IMR-90 (cell line): ENCODE measurements at regions not wholly inside any gene's neighbourhood (a gene's known extent, or its start where the extent isn't known, plus 50 kb on each side); places are given as distances from the start of the nearest gene placed in this dataset.
A peak's percentile ranks its signal among the peaks of the same experiment; 100 is the strongest.

Source experiments
- ATAC-seq: fragments of 200-7000 bp; cut with Tn5 transposase; 2 replicates; pipeline ENCODE4 v1.9.1; 2020; ENCODE audit warnings: low read depth, mild to moderate bottlenecking, moderate library complexity
- BruUV-seq: library from RNA; stranded (reverse); fragments of 400-500 nt; replicated peaks from 2 replicates; lab custom pipeline; 2021; lab: Mats Ljungman, UMichigan
- CTCF ChIA-PET: fragments of 300-600 bp; formaldehyde crosslinking; extraction: SDS; loops from one replicate; lab custom pipeline; 2021; ENCODE audit warnings: antibody characterized with exemption; lab: Yijun Ruan, JAX
- POLR2A ChIA-PET: fragments of 300-600 bp; sonication (Branson Sonifier 250); formaldehyde crosslinking; loops from one replicate; lab custom pipeline; 2022; ENCODE audit warnings: antibody characterized with exemption; ENCODE audit not compliant: unreplicated experiment; lab: Charles Lee
- DNase-seq: peaks from one replicate; pipeline ENCODE4 v3.0.0; 2013
- H2AFZ ChIP-seq: replicated peaks from 2 replicates; pipeline ENCODE3; 2013; ENCODE audit warnings: low read length, mild to moderate bottlenecking; ENCODE audit not compliant: poor library complexity
- H2AK5ac ChIP-seq: 2 replicates; pipeline ENCODE4 v1.6.1; 2013; ENCODE audit warnings: low read depth, low read length, inconsistent platforms
- H2AK9ac ChIP-seq: replicated peaks from 2 replicates; pipeline ENCODE3; 2013; ENCODE audit warnings: mild to moderate bottlenecking, low read depth, low read length, moderate library complexity; ENCODE audit not compliant: poor library complexity
- H2BK120ac ChIP-seq: 2 replicates; pipeline ENCODE4 v1.6.1; 2013; ENCODE audit warnings: low read depth, low read length, inconsistent platforms
- H2BK15ac ChIP-seq: 3 replicates; pipeline ENCODE4 v1.6.1; 2013; ENCODE audit warnings: low read depth, low read length, inconsistent platforms
- H2BK20ac ChIP-seq: 2 replicates; pipeline ENCODE4 v1.6.1; 2013; ENCODE audit warnings: low read depth, mild to moderate bottlenecking, inconsistent platforms, low read length, moderate library complexity
- H2BK5ac ChIP-seq: 2 replicates; pipeline ENCODE4 v1.6.1; 2013; ENCODE audit warnings: mild to moderate bottlenecking, low read depth, low read length, inconsistent platforms; ENCODE audit not compliant: poor library complexity, severe bottlenecking
- H3K14ac ChIP-seq: replicated peaks from 2 replicates; pipeline ENCODE4 v1.6.1; 2013; ENCODE audit warnings: low read depth, low read length, inconsistent platforms
- H3K18ac ChIP-seq: 2 replicates; pipeline ENCODE4 v1.6.1; 2013; ENCODE audit warnings: low read depth, low read length, control low read depth
- H3K23ac ChIP-seq: 2 replicates; pipeline ENCODE4 v1.6.1; 2013; ENCODE audit warnings: low read depth, low read length, inconsistent platforms
- H3K27ac ChIP-seq: 2 replicates; pipeline ENCODE4 v1.5.1; 2013; ENCODE audit warnings: mild to moderate bottlenecking, control low read depth, low read length; ENCODE audit not compliant: insufficient read depth
- H3K27me3 ChIP-seq: 2 replicates; pipeline ENCODE4 v1.6.1; 2013; ENCODE audit warnings: low read length; ENCODE audit not compliant: control insufficient read depth, insufficient read depth
- H3K36me3 ChIP-seq: 2 replicates; pipeline ENCODE4 v1.6.1; 2013; ENCODE audit warnings: low read length, mixed read lengths; ENCODE audit not compliant: control insufficient read depth, insufficient read depth
- H3K4ac ChIP-seq: 2 replicates; pipeline ENCODE4 v1.6.1; 2013; ENCODE audit warnings: low read depth, low read length, inconsistent platforms
- H3K4me1 ChIP-seq: 2 replicates; pipeline ENCODE4 v1.6.1; 2013; ENCODE audit warnings: low read length, mixed read lengths; ENCODE audit not compliant: control insufficient read depth, insufficient read depth
- H3K4me2 ChIP-seq: 2 replicates; pipeline ENCODE4 v1.6.1; 2013; ENCODE audit warnings: low read depth, mild to moderate bottlenecking, control low read depth, low read length, moderate library complexity
- H3K4me3 ChIP-seq: 2 replicates; pipeline ENCODE4 v1.5.1; 2013; ENCODE audit warnings: low read depth, mild to moderate bottlenecking, control low read depth, low read length, moderate library complexity; ENCODE audit not compliant: insufficient read depth
- H3K56ac ChIP-seq: 2 replicates; pipeline ENCODE4 v1.6.1; 2013; ENCODE audit warnings: low read length, inconsistent platforms; ENCODE audit not compliant: insufficient read depth; ENCODE audit errors: extremely low read depth
- H3K79me1 ChIP-seq, 2 experiments: 2 replicates each; pipeline ENCODE4 v1.6.1; 2013; ENCODE audit warnings: low read length in 2 of 2, inconsistent platforms in 1 of 2, low read depth in 1 of 2
- H3K9ac ChIP-seq: 2 replicates; pipeline ENCODE4 v1.6.1; 2013; ENCODE audit warnings: low read depth, low read length, control low read depth
- H3K9me1 ChIP-seq: 2 replicates; pipeline ENCODE4 v1.6.1; 2013; ENCODE audit warnings: low read length, inconsistent platforms; ENCODE audit not compliant: insufficient read depth
- H3K9me3 ChIP-seq: 2 replicates; pipeline ENCODE4 v1.6.1; 2013; ENCODE audit warnings: low read length; ENCODE audit not compliant: control insufficient read depth, insufficient read depth
- H4K20me1 ChIP-seq: 2 replicates; pipeline ENCODE4 v1.6.1; 2013; ENCODE audit warnings: low read length, inconsistent platforms; ENCODE audit not compliant: insufficient read depth
- H4K5ac ChIP-seq: 2 replicates; pipeline ENCODE4 v1.6.1; 2013; ENCODE audit warnings: mild to moderate bottlenecking, low read depth, low read length, control low read depth
- H4K8ac ChIP-seq, 2 experiments: 2 replicates each; pipeline ENCODE4 v1.6.1; 2013; ENCODE audit warnings: low read depth in 2 of 2, low read length in 2 of 2, control low read depth in 1 of 2, inconsistent platforms in 1 of 2
- H4K91ac ChIP-seq: 2 replicates; pipeline ENCODE4 v1.6.1; 2013; ENCODE audit warnings: low read depth, low read length, inconsistent platforms; ENCODE audit not compliant: insufficient read depth
- CHD1 ChIP-seq: IDR thresholded peaks from 2 replicates; pipeline ENCODE4 v1.6.1; 2012; ENCODE audit warnings: low read depth, low read length, improper control_type of control experiment
- FOS ChIP-seq: fragments of 150-350 bp; IDR thresholded peaks from 2 replicates; pipeline ENCODE4 v1.6.1; 2016; ENCODE audit warnings: low read depth, low read length
- MAZ ChIP-seq: IDR thresholded peaks from 2 replicates; pipeline ENCODE4 v1.6.1; 2012; ENCODE audit warnings: low read depth, mild to moderate bottlenecking, low read length, improper control_type of control experiment, moderate library complexity, borderline replicate concordance
- POLR2A ChIP-seq: IDR thresholded peaks from 2 replicates; pipeline ENCODE4 v1.6.1; 2012; ENCODE audit warnings: mild to moderate bottlenecking, low read depth, low read length
- RAD21 ChIP-seq: IDR thresholded peaks from 2 replicates; pipeline ENCODE4 v1.6.1; 2012; ENCODE audit warnings: low read length, improper control_type of control experiment
- RCOR1 ChIP-seq: IDR thresholded peaks from 2 replicates; pipeline ENCODE4 v1.6.1; 2012; ENCODE audit warnings: mild to moderate bottlenecking, low read length, improper control_type of control experiment; ENCODE audit not compliant: insufficient replicate concordance
- SMC3 ChIP-seq: fragments of 150-350 bp; IDR thresholded peaks from 2 replicates; pipeline ENCODE4 v1.6.1; 2016; ENCODE audit warnings: low read depth, mild to moderate bottlenecking, antibody characterized with exemption, low read length, moderate library complexity
- USF2 ChIP-seq: fragments of 150-350 bp; IDR thresholded peaks from 2 replicates; pipeline ENCODE4 v1.6.1; 2017; ENCODE audit warnings: mild to moderate bottlenecking, antibody characterized with exemption, low read length, low read depth
- WGBS, 2 experiments: methylation state at CpG; one replicate each; pipeline versions ENCODE4 v1.1.5 to v1.1.7; 2013; ENCODE audit warnings: missing lambda C conversion rate in 2 of 2; ENCODE audit not compliant: insufficient read length in 1 of 2; ENCODE audit errors: extremely low coverage in 2 of 2; 5-methylcytosine and 5-hydroxymethylcytosine counted together
- dilution Hi-C: fragments of 300-500 bp; cut with HindIII; formaldehyde crosslinking; loops from one replicate; pipeline ENCODE4 v1.14.3; 2018; ENCODE audit warnings: low sequenced_read_pairs; ENCODE audit not compliant: unreplicated experiment
- in situ Hi-C: fragments of 300-500 bp; cut with MboI; formaldehyde crosslinking; loops from 3 replicates; pipeline ENCODE4 v1.14.3; 2019; ENCODE audit warnings: low sequenced_read_pairs, inconsistent platforms, mixed read lengths
- intact Hi-C: fragments of 100-400 bp; cut with micrococcal nuclease; formaldehyde crosslinking; loops from 2 replicates; pipeline ENCODE4 v1.10.0; 2022
- TF ChIP-seq, protein P1 (sequence below): conservative IDR thresholded peaks from 2 replicates; pipeline ENCODE4 v1.5.1; 2012; ENCODE audit warnings: mild to moderate bottlenecking, low read depth, low read length, improper control_type of control experiment
- TF ChIP-seq, protein P2 (sequence below): fragments of 150-350 bp; IDR thresholded peaks from 2 replicates; pipeline ENCODE4 v1.6.1; 2016; ENCODE audit warnings: low read depth, mild to moderate bottlenecking, low read length, moderate library complexity, borderline replicate concordance

DNA sequence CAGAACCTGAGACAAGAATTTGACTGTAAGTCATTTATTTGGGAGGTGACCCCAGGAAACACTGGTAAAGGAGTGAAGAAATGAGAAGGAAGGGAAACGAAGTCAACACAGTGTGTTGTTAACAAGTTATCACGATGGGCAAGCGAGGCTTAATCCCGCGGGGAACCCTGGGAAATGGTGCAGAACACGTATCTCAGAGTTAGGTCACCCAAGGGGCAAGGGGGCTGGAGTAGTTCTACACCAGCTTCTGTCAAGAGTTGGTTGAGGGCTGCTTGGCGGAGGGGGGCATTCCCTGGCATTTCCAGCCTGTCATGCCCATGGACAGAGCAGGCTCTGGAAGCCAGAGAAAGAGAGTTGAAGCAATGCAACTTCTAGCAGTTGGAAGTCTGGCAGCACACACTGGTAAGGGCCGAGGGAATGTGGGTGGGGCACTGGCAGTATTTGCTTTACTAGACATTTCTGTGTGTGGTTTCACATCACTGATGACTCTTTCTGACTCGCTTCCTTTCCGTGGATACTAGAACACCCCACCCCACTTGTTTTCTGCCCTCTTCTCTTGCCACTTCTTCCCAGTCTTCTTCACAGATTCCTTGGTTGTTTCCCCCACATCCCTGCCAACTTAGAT lies 52.2 kb upstream of the ADGRG2 start:
- in situ Hi-C loops = no loop called here
- TF ChIP-seq SMC3 (no peak), RAD21 (no peak), USF2 (no peak), CHD1 (no peak), MAZ (no peak), POLR2A (no peak), FOS (no peak), RCOR1 (no peak)
- TF ChIP-seq, protein P1, sequence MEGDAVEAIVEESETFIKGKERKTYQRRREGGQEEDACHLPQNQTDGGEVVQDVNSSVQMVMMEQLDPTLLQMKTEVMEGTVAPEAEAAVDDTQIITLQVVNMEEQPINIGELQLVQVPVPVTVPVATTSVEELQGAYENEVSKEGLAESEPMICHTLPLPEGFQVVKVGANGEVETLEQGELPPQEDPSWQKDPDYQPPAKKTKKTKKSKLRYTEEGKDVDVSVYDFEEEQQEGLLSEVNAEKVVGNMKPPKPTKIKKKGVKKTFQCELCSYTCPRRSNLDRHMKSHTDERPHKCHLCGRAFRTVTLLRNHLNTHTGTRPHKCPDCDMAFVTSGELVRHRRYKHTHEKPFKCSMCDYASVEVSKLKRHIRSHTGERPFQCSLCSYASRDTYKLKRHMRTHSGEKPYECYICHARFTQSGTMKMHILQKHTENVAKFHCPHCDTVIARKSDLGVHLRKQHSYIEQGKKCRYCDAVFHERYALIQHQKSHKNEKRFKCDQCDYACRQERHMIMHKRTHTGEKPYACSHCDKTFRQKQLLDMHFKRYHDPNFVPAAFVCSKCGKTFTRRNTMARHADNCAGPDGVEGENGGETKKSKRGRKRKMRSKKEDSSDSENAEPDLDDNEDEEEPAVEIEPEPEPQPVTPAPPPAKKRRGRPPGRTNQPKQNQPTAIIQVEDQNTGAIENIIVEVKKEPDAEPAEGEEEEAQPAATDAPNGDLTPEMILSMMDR = no peak
- TF ChIP-seq, protein P2, sequence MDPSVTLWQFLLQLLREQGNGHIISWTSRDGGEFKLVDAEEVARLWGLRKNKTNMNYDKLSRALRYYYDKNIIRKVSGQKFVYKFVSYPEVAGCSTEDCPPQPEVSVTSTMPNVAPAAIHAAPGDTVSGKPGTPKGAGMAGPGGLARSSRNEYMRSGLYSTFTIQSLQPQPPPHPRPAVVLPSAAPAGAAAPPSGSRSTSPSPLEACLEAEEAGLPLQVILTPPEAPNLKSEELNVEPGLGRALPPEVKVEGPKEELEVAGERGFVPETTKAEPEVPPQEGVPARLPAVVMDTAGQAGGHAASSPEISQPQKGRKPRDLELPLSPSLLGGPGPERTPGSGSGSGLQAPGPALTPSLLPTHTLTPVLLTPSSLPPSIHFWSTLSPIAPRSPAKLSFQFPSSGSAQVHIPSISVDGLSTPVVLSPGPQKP = no peak
- no peaks in the 10 kb centered on the region for H3K79me1 ChIP-seq
- no peaks in the 10 kb centered on the region for H4K20me1 ChIP-seq
- intact Hi-C loops = no loop called here
- no peak overlapping the region for H3K9ac ChIP-seq
- DNase-seq (peak; percentile 48), ATAC-seq (peak; percentile 59)
- no peak overlapping the region for H4K91ac ChIP-seq
- no peak overlapping the region for H4K5ac ChIP-seq
- H2AFZ ChIP-seq = peak overlapping the region; percentile 47
- no peaks in the 10 kb centered on the region for H3K36me3 ChIP-seq
- POLR2A ChIA-PET = no interaction called here
- H3K4me1 ChIP-seq = no peaks in the 10 kb centered on the region
- H3K27ac ChIP-seq = no peak overlapping the region
- H3K4ac ChIP-seq = no peak overlapping the region
- dilution Hi-C loops = no loop called here
- H3K14ac ChIP-seq = no peak overlapping the region
- no peak overlapping the region for H3K56ac ChIP-seq
- H3K9me3 ChIP-seq = no peaks in the 10 kb centered on the region
- no peak overlapping the region for H4K8ac ChIP-seq
- CTCF ChIA-PET = no interaction called here
- H2AK9ac ChIP-seq = no peak overlapping the region
- BruUV-seq = no TSS peak
- H2BK15ac ChIP-seq = no peak overlapping the region
- no peaks in the 10 kb centered on the region for H3K9me1 ChIP-seq
- H3K4me2 ChIP-seq = no peak overlapping the region
- no peaks in the 10 kb centered on the region for H3K27me3 ChIP-seq
- no peak overlapping the region for H3K4me3 ChIP-seq
- H2BK120ac ChIP-seq = no peak overlapping the region
- no CpG with 5 or more reads among the region's 10 CpGs for WGBS, 2 experiments
- H2AK5ac ChIP-seq = no peak overlapping the region
- no peak overlapping the region for H3K18ac ChIP-seq
- H3K23ac ChIP-seq = no peak overlapping the region
- H2BK20ac ChIP-seq = no peak overlapping the region
- no peak overlapping the region for H2BK5ac ChIP-seq
